ENCODE measurements at regions not wholly inside any gene's neighbourhood (a gene's known extent, or its start where the extent isn't known, plus 50 kb on each side); places are given as distances from the start of the nearest gene placed in this dataset.
"Not testable (repeated sequence)": the region's sequence is repeated elsewhere in the genome, so short reads cannot be mapped to it uniquely, and the experiment has no call there.

DNA sequence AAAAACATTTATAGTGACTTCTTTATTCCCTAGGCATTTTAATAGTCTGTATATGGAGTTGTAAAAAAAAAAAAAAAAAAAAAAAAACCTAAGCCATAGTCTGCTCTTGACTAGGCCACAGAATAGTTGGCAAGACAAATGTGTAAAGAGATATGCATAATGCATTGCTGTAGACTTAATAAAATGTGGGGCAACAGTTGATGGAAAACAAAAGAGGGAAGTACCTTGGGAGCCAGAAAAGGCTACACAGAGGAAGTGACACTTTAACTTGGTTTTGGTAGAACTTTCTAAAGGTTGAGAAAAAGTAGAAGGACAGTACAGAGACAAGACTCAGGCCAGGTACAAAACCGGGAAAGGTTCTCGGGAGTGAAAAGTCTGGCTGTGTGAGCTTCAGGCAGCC, 802.9 kb upstream of the ADAMTS5 start:
- TF ChIP-seq EZH2 (IDR thresholded peaks at IDR 0.05; ENCODE audit: borderline replicate concordance, insufficient read depth, low read depth, low read length, poor library complexity, severe bottlenecking): no peak
- TF ChIP-seq, protein P1, sequence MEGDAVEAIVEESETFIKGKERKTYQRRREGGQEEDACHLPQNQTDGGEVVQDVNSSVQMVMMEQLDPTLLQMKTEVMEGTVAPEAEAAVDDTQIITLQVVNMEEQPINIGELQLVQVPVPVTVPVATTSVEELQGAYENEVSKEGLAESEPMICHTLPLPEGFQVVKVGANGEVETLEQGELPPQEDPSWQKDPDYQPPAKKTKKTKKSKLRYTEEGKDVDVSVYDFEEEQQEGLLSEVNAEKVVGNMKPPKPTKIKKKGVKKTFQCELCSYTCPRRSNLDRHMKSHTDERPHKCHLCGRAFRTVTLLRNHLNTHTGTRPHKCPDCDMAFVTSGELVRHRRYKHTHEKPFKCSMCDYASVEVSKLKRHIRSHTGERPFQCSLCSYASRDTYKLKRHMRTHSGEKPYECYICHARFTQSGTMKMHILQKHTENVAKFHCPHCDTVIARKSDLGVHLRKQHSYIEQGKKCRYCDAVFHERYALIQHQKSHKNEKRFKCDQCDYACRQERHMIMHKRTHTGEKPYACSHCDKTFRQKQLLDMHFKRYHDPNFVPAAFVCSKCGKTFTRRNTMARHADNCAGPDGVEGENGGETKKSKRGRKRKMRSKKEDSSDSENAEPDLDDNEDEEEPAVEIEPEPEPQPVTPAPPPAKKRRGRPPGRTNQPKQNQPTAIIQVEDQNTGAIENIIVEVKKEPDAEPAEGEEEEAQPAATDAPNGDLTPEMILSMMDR (IDR thresholded peaks at IDR 0.05): no peak
- Mint-ChIP-seq H3K27me3 (no peaks in the 10 kb centered on the region), H3K4me1 (no peaks in the 10 kb centered on the region), H3K27ac (no peak overlapping the region), H3K9me3 (ENCODE audit: insufficient read depth) (peaks cover 3% of the 10 kb centered on the region), H3K4me3 (no peak overlapping the region)
- Histone ChIP-seq H4K20me1 (ENCODE audit: control insufficient read depth, insufficient read depth, low read length, poor library complexity, severe bottlenecking) (no peaks in the 10 kb centered on the region), H3K36me3 (replicated peaks in 1 of 2; ENCODE audit: control extremely low read depth in 1 of 2, control insufficient read depth in 1 of 2, extremely low read depth in 1 of 2, insufficient read depth in 2 of 2, low read length in 1 of 2) (no peaks in the 10 kb centered on the region), H3K4me1 (ENCODE audit: control insufficient read depth in 2 of 2, insufficient read depth in 2 of 2, low read length in 2 of 2) (no peaks in the 10 kb centered on the region), H3K4me2 (replicated peaks; ENCODE audit: low read depth, low read length, poor library complexity, severe bottlenecking) (no peak overlapping the region), H3K27ac (ENCODE audit: low read length in 2 of 2) (no peak overlapping the region), H3K9ac (ENCODE audit: low read length) (no peak overlapping the region), H3K79me2 (ENCODE audit: control insufficient read depth, insufficient read depth, low read length) (no peaks in the 10 kb centered on the region), H3K4me3 (ENCODE audit: control extremely low read depth in 1 of 5, extremely low read depth in 1 of 5, insufficient read depth in 1 of 5, low read depth in 2 of 5, low read length in 4 of 5) (no peak overlapping the region), H3K27me3 (replicated peaks in 1 of 4; ENCODE audit: control extremely low read depth in 1 of 4, control insufficient read depth in 3 of 4, insufficient read depth in 4 of 4, low read length in 3 of 4) (no peaks in the 10 kb centered on the region), H2AFZ (ENCODE audit: insufficient read depth, low read depth, low read length, poor library complexity, severe bottlenecking) (no peak overlapping the region), H3K9me3 (ENCODE audit: control extremely low read depth in 1 of 3, control insufficient read depth in 2 of 3, insufficient read depth in 1 of 3, low read length in 2 of 3) (peaks cover 0 to 3% (median 0%) of the 10 kb centered on the region in 3 donors)
- WGBS (ENCODE audit: insufficient coverage): 100% methylated on average over 2 of the region's 2 CpGs
- DNase-seq (no peak), ATAC-seq (ENCODE audit: low read depth) (no peak)
- ChIA-PET CTCF (no interaction called here), POLR2A (no interaction called here)
- intact Hi-C loops (cut with micrococcal nuclease): no loop called here

DNA sequence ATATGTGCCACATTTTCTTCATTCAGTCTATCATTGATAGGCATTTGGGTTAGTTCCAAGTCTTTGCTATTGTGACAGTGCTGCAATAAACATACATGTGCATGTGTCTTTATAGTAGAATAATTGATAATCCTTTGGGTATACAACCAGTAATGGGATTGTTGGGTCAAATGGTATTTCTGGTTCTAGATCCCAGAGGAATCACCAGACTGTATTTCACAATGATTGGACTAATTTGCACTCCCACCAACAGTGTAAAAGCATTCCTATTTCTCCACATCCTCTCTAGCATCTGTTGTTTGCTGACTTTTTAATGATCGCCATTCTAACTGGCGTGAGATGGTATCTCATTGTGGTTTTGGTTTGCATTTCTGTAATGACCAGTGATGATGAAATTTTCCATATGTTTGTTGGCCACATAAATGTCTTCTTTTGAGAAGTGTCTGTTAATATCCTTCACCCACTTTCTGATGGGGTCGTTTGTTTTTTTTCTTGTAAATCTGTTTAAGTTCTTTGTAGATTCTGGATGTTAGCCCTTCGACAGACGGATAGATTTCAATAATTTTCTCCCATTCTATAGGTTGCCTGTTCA, 801.3 kb upstream of the ADAMTS5 start:
- H3K4me2 ChIP-seq (replicated peaks; ENCODE audit: low read depth, low read length, poor library complexity, severe bottlenecking); H4K20me1 ChIP-seq (ENCODE audit: control insufficient read depth, insufficient read depth, low read length, poor library complexity, severe bottlenecking); ATAC-seq (ENCODE audit: low read depth); H3K27me3 ChIP-seq (replicated peaks in 1 of 4; ENCODE audit: control extremely low read depth in 1 of 4, control insufficient read depth in 3 of 4, insufficient read depth in 4 of 4, low read length in 3 of 4); H3K9me3 ChIP-seq (ENCODE audit: control extremely low read depth in 1 of 3, control insufficient read depth in 2 of 3, insufficient read depth in 1 of 3, low read length in 2 of 3); H3K4me3 ChIP-seq (ENCODE audit: control extremely low read depth in 1 of 5, extremely low read depth in 1 of 5, insufficient read depth in 1 of 5, low read depth in 2 of 5, low read length in 4 of 5); H3K27ac Mint-ChIP-seq; H3K9ac ChIP-seq (ENCODE audit: low read length); CTCF ChIA-PET; H3K4me1 ChIP-seq (ENCODE audit: control insufficient read depth in 2 of 2, insufficient read depth in 2 of 2, low read length in 2 of 2); H3K4me1 Mint-ChIP-seq; H3K79me2 ChIP-seq (ENCODE audit: control insufficient read depth, insufficient read depth, low read length); intact Hi-C loops (cut with micrococcal nuclease); H2AFZ ChIP-seq (ENCODE audit: insufficient read depth, low read depth, low read length, poor library complexity, severe bottlenecking); H3K27me3 Mint-ChIP-seq; H3K27ac ChIP-seq (ENCODE audit: low read length in 2 of 2); H3K36me3 ChIP-seq (replicated peaks in 1 of 2; ENCODE audit: control extremely low read depth in 1 of 2, control insufficient read depth in 1 of 2, extremely low read depth in 1 of 2, insufficient read depth in 2 of 2, low read length in 1 of 2); DNase-seq; H3K9me3 Mint-ChIP-seq (ENCODE audit: insufficient read depth); POLR2A ChIA-PET; H3K4me3 Mint-ChIP-seq: not testable (repeated sequence)
- WGBS (ENCODE audit: insufficient coverage): no CpG with 5 or more reads among the region's 5 CpGs
